GM12864 (cell line): ENCODE measurements at regions not wholly inside any gene's neighbourhood (a gene's known extent, or its start where the extent isn't known, plus 50 kb on each side); places are given as distances from the start of the nearest gene placed in this dataset.

Experiments used
- DNase-seq: peaks from one replicate; pipeline ENCODE4 v3.0.0-alpha.2; 2011; ENCODE audit warnings: low read depth
- H3K4me3 ChIP-seq: 2 replicates; pipeline ENCODE4 v1.5.1; 2011; ENCODE audit warnings: mild to moderate bottlenecking, low read depth, low read length, control low read depth
- TF ChIP-seq, protein P1 (sequence below): IDR thresholded peaks from 2 replicates; pipeline ENCODE4 v1.5.1; 2011; ENCODE audit warnings: low read depth, mild to moderate bottlenecking, moderate library complexity, low read length, control low read depth, inconsistent platforms; ENCODE audit errors: missing control alignments

DNA sequence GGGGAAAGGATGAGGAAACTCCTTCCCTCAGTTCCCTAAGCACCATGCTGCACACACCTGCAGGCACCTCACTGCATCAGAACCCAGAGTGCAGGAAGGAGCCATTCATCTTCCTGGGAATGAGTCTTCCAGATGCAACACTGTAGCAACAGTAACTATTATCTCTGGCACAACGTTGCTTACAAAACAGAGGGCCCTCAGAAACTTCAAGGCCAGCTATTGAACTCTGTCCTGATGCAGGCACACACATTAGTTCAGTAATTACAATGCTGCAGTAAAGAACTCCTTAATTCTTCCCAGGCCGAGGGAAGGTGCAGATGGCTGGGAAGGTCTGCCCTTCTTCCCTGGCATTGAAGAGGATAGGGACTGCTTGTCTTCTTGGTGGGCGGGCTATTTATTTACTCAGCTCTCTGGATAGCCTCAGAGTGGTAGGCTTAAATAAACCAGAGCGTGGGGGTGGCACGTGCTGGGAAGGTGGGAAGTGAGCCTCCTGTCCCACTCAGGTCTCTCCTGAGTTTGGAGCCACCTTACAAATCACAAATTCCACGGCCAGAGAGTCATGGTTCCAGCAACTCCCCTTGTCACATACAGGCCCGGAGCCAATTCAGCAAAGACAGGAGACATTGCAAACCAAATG, 125.1 kb upstream of the JCAD start:
- TF ChIP-seq, protein P1, sequence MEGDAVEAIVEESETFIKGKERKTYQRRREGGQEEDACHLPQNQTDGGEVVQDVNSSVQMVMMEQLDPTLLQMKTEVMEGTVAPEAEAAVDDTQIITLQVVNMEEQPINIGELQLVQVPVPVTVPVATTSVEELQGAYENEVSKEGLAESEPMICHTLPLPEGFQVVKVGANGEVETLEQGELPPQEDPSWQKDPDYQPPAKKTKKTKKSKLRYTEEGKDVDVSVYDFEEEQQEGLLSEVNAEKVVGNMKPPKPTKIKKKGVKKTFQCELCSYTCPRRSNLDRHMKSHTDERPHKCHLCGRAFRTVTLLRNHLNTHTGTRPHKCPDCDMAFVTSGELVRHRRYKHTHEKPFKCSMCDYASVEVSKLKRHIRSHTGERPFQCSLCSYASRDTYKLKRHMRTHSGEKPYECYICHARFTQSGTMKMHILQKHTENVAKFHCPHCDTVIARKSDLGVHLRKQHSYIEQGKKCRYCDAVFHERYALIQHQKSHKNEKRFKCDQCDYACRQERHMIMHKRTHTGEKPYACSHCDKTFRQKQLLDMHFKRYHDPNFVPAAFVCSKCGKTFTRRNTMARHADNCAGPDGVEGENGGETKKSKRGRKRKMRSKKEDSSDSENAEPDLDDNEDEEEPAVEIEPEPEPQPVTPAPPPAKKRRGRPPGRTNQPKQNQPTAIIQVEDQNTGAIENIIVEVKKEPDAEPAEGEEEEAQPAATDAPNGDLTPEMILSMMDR: no peak
- H3K4me3 ChIP-seq: no peak overlapping the region
- DNase-seq: no peak

DNA sequence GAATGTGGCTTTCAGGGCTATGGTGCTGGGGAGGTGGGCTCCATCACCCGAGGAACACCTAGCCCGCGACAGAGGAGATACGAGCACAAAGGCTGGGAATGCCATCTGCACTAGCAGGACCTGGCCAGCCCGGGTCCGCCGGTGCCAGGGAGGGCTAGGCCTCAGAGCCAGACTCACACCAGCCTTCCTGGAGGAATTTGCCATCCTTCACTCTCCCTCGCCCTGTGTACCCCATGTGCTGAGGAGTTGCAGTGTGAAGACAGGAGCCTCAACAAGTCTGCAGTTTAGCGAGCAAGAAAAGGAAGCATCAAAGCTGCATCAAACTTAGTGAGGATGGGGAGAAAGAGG, 123.6 kb upstream of the JCAD start:
- H3K4me3 ChIP-seq: no peak overlapping the region
- no peak for DNase-seq
- TF ChIP-seq, protein P1: no peak

DNA sequence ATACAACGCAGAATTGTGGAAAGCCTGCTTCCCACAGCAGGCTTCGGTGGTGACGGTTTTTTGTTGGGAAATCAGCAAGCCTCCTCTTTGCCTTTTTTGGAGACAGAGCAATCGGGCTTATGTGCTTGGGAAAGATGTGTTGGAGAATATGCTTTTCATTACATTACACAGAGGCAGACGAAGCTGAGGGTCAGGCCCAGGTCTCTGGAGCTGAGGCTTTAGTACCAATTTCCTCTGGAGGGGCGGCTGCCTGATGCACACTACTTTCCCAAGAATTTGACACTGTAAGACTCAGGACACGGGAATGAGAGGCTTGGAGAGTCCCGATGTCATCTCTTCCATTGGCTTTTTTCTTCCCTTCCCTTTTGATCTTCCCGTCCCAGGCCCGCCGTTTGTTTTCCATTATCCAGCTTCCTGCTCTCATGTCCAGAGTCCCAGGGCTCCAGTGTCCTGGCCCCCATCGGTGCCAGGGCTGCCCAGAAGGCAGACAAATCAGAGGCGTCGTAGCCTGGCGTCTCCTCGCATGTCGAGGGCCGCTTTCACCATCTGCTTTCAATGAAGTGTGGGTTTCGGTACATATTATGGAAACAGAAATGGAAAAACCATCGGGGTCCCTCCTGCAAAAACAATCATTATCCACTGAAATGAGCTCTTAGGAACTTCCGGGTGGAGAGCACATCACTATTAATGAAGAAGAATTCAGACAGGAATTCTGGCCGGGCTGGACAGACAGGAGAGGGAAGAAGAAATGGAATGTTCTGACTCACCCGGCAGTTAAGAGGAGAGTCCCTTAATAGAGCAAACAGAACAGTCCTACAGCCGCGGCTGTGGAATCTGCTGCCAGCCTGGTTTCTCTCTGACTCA, 123.0 kb upstream of the JCAD start:
- no peak overlapping the region for H3K4me3 ChIP-seq
- DNase-seq: no peak
- TF ChIP-seq, protein P1: no peak

- TF ChIP-seq, protein P1: no peak
- no peak for DNase-seq
- no peak overlapping the region for H3K4me3 ChIP-seq
Measured at GRCh38 chr10:30178356-30178964, 119.1 kb upstream of the JCAD start.

- no peak for DNase-seq
- TF ChIP-seq, protein P1: no peak
Measured at GRCh38 chr10:30176776-30177533, 117.6 kb upstream of the JCAD start.

DNA sequence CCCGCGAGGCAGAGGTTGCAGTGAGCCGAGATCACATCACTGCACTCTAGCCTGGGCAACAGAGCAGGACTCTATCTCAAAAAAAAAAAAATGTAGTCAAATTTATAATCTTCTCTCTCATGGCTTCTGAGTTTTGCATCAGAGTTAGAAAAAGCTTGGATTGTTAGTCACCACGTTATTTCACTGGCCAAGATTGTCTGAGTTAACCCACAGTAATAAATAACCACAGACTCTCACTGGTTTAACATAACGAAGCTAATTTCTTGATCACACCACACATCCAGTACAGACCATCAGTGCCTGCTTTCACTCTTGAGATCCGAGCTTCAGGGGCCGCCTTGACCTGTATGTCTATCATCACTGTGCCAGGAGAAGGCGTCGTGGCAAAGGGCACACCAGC, 116.8 kb upstream of the JCAD start:
- TF ChIP-seq, protein P1: no peak
- no peak overlapping the region for H3K4me3 ChIP-seq
- no peak for DNase-seq

More at GRCh38 chr10:30176776-30177533, 117.6 kb upstream of the JCAD start:
- no peak overlapping the region for H3K4me3 ChIP-seq
